OCI-LY7 (cell line): ENCODE measurements at regions not wholly inside any gene's neighbourhood (a gene's known extent, or its start where the extent isn't known, plus 50 kb on each side); places are given as distances from the start of the nearest gene placed in this dataset.

Experiments
- BruUV-seq: library from RNA; stranded (reverse); fragments of 400-500 nt; replicated peaks from 2 replicates; lab custom pipeline; 2021; lab: Mats Ljungman, UMichigan
- CTCF ChIA-PET: fragments of 300-600 bp; sonication (Branson Sonifier 250); formaldehyde crosslinking; loops from one replicate; lab custom pipeline; 2022; ENCODE audit warnings: antibody characterized with exemption; ENCODE audit not compliant: unreplicated experiment; lab: Charles Lee
- POLR2A ChIA-PET: fragments of 300-600 bp; sonication (Branson Sonifier 250); formaldehyde crosslinking; loops from one replicate; lab custom pipeline; 2022; ENCODE audit warnings: antibody characterized with exemption; lab: Charles Lee
- DNase-seq: peaks from one replicate; pipeline ENCODE4 v3.0.0-alpha.2; 2015; ENCODE audit warnings: low spot score
- H2AFZ ChIP-seq: fragments of 200-600 bp; sonication (generic), shearing (Covaris generic); 2 replicates; pipeline ENCODE4 v1.6.1; 2014; ENCODE audit warnings: mild to moderate bottlenecking, antibody characterized with exemption, low read length, moderate library complexity
- H3K27ac ChIP-seq: fragments of 200-600 bp; sonication (generic); 2 replicates; pipeline ENCODE4 v1.5.1; 2014; ENCODE audit warnings: mixed run types, low read depth, mild to moderate bottlenecking, moderate library complexity, low read length, inconsistent platforms; ENCODE audit not compliant: poor library complexity, severe bottlenecking
- H3K36me3 ChIP-seq: fragments of 200-600 bp; sonication (generic); 2 replicates; pipeline ENCODE4 v1.6.1; 2014; ENCODE audit warnings: mild to moderate bottlenecking, antibody characterized with exemption, low read length, moderate library complexity, mixed read lengths; ENCODE audit not compliant: insufficient read depth
- H3K4me1 ChIP-seq: fragments of 200-600 bp; sonication (generic); 2 replicates; pipeline ENCODE4 v1.5.1; 2014; ENCODE audit warnings: mild to moderate bottlenecking, low read length; ENCODE audit not compliant: insufficient read depth, poor library complexity, severe bottlenecking
- H3K4me2 ChIP-seq: fragments of 200-600 bp; sonication (generic); 2 replicates; pipeline ENCODE4 v1.6.1; 2014; ENCODE audit warnings: mild to moderate bottlenecking, low read length
- H3K4me3 ChIP-seq: fragments of 200-600 bp; sonication (generic); 2 replicates; pipeline ENCODE4 v1.5.1; 2014; ENCODE audit warnings: mild to moderate bottlenecking, low read depth, low read length; ENCODE audit not compliant: poor library complexity, severe bottlenecking
- H3K79me2 ChIP-seq: fragments of 200-600 bp; sonication (generic); 2 replicates; pipeline ENCODE4 v1.6.1; 2016; ENCODE audit warnings: low read depth, mild to moderate bottlenecking, low read length, moderate library complexity, mixed read lengths; ENCODE audit not compliant: insufficient read depth
- H3K9me2 ChIP-seq: fragments of 200-600 bp; sonication (generic); 2 replicates; pipeline ENCODE4 v1.6.1; 2016; ENCODE audit warnings: mild to moderate bottlenecking, low read length, mixed read lengths; ENCODE audit not compliant: insufficient read depth
- H3K9me3 ChIP-seq: fragments of 200-600 bp; sonication (generic); 2 replicates; pipeline ENCODE4 v1.6.1; 2014; ENCODE audit warnings: mild to moderate bottlenecking, mixed run types, low read length, mixed read lengths
- H4K20me1 ChIP-seq: fragments of 200-600 bp; sonication (generic); 2 replicates; pipeline ENCODE4 v1.6.1; 2014; ENCODE audit warnings: mild to moderate bottlenecking, antibody characterized with exemption, low read length, moderate library complexity, mixed read lengths; ENCODE audit not compliant: insufficient read depth
- EZH2phosphoT487 ChIP-seq: fragments of 200-600 bp; sonication (generic); IDR thresholded peaks from 2 replicates; pipeline ENCODE4 v1.6.1; 2018; ENCODE audit warnings: low read depth, borderline replicate concordance, mild to moderate bottlenecking, mixed run types, antibody characterized with exemption, low read length, moderate library complexity, mixed read lengths
- intact Hi-C: fragments of 100-400 bp; cut with micrococcal nuclease; formaldehyde crosslinking; loops from one replicate; pipeline ENCODE4 v1.10.0; 2022; ENCODE audit not compliant: unreplicated experiment
- TF ChIP-seq, protein P1 (sequence below): fragments of 200-600 bp; sonication (generic); conservative IDR thresholded peaks from 2 replicates; pipeline ENCODE4 v1.5.1; 2014; ENCODE audit warnings: mild to moderate bottlenecking, antibody characterized with exemption, low read length, moderate library complexity, mixed read lengths

DNA sequence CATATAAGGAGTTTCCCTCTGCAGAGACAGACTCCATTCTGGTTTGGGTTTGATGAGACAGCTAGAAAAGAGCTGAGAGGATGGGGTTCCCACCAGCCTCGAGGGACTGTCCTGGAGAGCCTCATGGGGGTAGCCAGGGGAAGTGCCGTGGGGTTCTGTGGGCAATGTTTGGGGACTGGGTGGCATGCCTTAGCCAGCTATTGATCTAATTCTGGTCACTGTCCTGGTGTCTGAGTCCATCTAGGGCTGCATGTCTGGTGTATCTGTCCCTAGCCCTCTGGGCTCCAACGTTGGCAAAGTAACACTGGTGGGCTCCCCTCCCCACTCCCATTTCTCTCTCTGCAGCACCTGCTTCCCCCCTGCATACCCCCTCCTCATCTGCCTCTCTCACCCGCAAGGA is 135.4 kb downstream of the SMIM20 start:
- Histone ChIP-seq H3K9me3 (no peaks in the 10 kb centered on the region), H3K36me3 (no peaks in the 10 kb centered on the region)
- POLR2A ChIA-PET = no interaction called here

DNA sequence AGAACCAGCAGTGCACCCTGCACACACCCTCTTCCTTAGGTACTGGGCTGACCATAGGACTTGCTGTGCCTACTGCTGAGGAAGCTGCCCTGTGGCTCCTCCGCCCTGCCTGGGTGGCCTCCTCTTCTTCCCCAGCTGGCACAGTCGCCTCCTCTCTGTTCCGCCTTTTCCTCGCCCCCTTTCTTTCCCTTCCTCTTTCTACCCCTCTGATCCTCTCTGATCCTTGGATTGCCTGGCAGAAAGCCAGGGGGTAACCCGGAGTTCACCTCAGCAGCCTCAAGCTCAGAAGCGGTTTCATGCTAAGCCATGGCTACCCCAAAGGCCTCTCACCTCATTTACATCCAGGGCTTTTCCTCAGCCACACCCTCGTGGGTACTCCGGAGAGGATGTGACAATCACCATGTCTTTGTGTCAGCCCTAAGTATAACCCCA is 136.2 kb downstream of the SMIM20 start:
- H2AFZ ChIP-seq = no peak overlapping the region
- H3K27ac ChIP-seq = no peak overlapping the region
- no peaks in the 10 kb centered on the region for H4K20me1 ChIP-seq
- TF ChIP-seq EZH2phosphoT487 = no peak
- TF ChIP-seq, protein P1, sequence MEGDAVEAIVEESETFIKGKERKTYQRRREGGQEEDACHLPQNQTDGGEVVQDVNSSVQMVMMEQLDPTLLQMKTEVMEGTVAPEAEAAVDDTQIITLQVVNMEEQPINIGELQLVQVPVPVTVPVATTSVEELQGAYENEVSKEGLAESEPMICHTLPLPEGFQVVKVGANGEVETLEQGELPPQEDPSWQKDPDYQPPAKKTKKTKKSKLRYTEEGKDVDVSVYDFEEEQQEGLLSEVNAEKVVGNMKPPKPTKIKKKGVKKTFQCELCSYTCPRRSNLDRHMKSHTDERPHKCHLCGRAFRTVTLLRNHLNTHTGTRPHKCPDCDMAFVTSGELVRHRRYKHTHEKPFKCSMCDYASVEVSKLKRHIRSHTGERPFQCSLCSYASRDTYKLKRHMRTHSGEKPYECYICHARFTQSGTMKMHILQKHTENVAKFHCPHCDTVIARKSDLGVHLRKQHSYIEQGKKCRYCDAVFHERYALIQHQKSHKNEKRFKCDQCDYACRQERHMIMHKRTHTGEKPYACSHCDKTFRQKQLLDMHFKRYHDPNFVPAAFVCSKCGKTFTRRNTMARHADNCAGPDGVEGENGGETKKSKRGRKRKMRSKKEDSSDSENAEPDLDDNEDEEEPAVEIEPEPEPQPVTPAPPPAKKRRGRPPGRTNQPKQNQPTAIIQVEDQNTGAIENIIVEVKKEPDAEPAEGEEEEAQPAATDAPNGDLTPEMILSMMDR = no peak
- H3K4me1 ChIP-seq = no peaks in the 10 kb centered on the region
- ChIA-PET CTCF (no interaction called here), POLR2A (no interaction called here)
- no TSS peak for BruUV-seq
- no peaks in the 10 kb centered on the region for H3K79me2 ChIP-seq
- H3K9me2 ChIP-seq = no peaks in the 10 kb centered on the region
- no peaks in the 10 kb centered on the region for H3K36me3 ChIP-seq
- no peak overlapping the region for H3K4me2 ChIP-seq
- H3K9me3 ChIP-seq = no peaks in the 10 kb centered on the region
- no peak overlapping the region for H3K4me3 ChIP-seq
- intact Hi-C loops = no loop called here
- no peak for DNase-seq

More for the DNA sequence above, 135.4 kb downstream of the SMIM20 start:
- H3K9me2 ChIP-seq = no peaks in the 10 kb centered on the region
- no peak overlapping the region for H3K27ac ChIP-seq
- H3K4me1 ChIP-seq = no peaks in the 10 kb centered on the region
- intact Hi-C loops = no loop called here
- no peak overlapping the region for H3K4me3 ChIP-seq
- H3K79me2 ChIP-seq = no peaks in the 10 kb centered on the region
- no peak overlapping the region for H2AFZ ChIP-seq
- H3K4me2 ChIP-seq = no peak overlapping the region
- DNase-seq = no peak
- BruUV-seq = no TSS peak
- TF ChIP-seq, protein P1 = no peak
- TF ChIP-seq EZH2phosphoT487 = no peak
- CTCF ChIA-PET = no interaction called here
- H4K20me1 ChIP-seq = no peaks in the 10 kb centered on the region

DNA sequence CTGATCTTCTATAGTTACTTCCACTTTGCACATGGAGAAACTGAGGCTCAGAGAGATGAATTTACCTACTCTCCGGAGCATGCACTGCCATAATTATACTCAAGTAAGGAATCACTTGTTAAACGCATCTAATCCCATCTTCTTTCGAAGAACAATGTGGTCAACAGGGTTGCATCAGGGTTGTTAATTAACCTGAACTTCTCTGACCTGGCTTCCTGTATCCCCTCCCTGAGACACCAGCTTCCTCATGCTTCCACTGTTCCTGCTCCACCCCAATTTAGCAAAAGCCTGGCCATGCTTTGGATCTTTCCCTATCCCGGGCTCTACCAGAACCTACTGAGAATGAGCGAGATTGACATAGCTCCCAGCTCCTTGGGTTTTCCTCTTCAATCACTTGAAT is 136.7 kb downstream of the SMIM20 start:
- TF ChIP-seq, protein P1 = no peak
- TF ChIP-seq EZH2phosphoT487 = no peak
- no peaks in the 10 kb centered on the region for H3K36me3 ChIP-seq
- BruUV-seq = no TSS peak
- H3K4me3 ChIP-seq = no peak overlapping the region
- no peak for DNase-seq
- POLR2A ChIA-PET = no interaction called here
- H3K4me2 ChIP-seq = no peak overlapping the region
- H3K9me2 ChIP-seq = no peaks in the 10 kb centered on the region
- no peaks in the 10 kb centered on the region for H3K79me2 ChIP-seq
- no peak overlapping the region for H2AFZ ChIP-seq
- CTCF ChIA-PET = no interaction called here
- no peaks in the 10 kb centered on the region for H4K20me1 ChIP-seq
- intact Hi-C loops = no loop called here
- no peaks in the 10 kb centered on the region for H3K4me1 ChIP-seq
- H3K9me3 ChIP-seq = no peaks in the 10 kb centered on the region
- H3K27ac ChIP-seq = no peak overlapping the region
